ENCODE measurements at regions not wholly inside any gene's neighbourhood (a gene's known extent, or its start where the extent isn't known, plus 50 kb on each side); places are given as distances from the start of the nearest gene placed in this dataset.
A peak's percentile ranks its signal among the peaks of the same experiment; 100 is the strongest.
"Not testable (repeated sequence)": the region's sequence is repeated elsewhere in the genome, so short reads cannot be mapped to it uniquely, and the experiment has no call there.

DNA sequence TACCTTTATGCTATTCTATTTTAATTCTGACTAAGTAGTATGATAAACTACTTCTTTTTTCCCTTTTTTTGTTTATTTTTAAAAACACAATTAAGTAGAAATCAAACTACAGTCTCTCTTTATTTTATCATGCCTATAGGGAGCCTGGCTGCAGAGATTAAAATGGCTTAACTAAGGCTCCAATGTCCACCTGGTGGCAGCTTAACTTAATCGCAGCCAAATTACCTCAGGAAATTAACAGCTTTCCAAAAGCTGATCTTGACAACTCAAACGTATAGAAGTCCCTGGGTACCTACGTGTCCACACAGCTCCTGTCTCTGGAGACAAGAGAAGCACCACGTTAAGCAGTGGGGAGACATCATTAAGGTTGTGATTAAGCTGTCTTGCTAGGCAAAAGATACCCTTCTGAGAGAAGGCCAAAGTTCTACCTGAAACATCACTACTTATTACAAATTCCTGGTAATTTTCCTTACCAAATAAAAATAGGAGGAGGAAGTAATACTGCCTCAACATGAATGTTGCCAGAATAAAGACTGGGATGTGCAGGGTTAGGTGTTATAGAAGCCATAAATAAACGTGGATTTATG is 63.2 kb upstream of the SNX19 start:
- no peak for DNase-seq

DNA sequence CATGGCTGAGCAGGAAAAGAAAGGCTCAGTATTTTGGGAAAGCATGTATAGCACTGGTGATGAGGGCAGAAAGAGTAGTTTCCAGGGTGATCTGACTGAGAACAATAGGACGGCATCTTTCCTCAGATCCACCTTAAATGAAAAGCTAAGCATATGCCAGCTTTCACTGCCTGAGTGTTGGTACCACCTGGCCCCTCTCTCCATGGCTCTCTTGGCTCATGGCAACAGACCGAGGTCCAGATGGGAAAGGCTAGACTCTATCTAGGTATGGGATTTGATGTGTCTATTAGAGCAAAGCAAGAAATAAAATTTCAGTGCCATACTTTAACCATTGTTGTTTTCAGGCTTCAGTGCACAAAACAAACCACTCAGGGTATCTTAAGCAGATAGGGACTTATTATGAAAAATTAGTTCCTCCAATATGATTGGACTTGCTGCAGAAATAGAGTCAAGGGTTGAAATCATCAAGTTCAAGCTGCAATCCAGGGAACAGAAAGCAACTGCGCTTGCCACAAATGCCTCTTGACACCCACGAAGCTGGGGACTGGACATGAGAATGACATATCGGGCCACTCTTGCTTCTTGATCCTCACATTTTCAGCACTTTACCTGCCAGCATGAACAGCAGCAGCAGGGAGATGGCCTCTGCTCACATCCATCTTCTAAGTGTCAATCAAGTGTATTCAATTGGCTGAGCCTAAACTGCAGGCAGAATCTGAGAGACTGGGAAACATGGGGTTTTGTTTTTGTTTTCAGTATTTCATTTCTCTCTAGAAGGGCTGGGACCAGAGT is 64.0 kb upstream of the SNX19 start:
- no peak for DNase-seq

GRCh38 chr11:130984241-130984640 is 68.0 kb upstream of the SNX19 start:
- DNase-seq: not testable (repeated sequence)

GRCh38 chr11:130992788-130993187 is 76.5 kb upstream of the SNX19 start:
- no peak for DNase-seq

DNA sequence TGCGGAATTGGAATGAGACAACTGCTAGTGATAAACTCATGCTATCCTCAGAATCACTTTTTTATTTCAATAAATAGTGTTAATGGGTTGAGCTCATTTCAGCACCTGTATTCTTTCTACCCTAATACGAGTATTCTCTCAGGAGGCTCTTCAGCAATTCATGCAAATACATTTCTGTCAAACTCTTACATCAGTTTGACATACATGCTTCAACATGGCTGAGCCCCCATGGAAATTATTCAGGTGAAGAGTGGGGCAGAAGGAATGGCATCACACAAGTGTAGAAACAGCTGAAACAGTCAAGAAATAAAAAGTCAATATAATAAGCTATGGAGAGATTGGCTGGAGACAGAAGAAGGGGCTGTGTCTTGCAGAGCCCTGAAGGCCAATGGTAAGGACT is 77.8 kb upstream of the SNX19 start:
- no peak for DNase-seq

- DNase-seq: peak in 9 of 56 donors; percentile 0 to 19 (median 4)
Measured at GRCh38 chr11:130995266-130995665, 79.0 kb upstream of the SNX19 start.

DNA sequence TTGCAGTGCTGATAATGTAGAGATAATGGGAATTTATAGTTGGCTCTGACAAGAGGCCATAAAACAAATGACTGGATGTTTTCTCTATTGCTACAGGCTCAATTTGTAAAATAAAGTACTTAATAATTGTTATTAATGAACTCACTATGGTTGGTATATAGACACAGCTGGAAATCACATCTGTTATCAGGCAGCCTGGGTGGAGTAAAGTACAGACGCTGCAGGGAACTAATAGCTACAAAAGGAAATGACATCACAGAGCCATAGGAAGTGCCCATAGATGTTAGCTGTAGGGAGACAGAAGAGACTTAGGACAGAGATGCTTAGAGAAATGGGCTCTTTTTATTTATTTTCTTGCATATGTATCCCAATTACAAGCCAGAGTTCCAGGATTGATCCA is 81.0 kb upstream of the SNX19 start:
- no peak for DNase-seq

DNA sequence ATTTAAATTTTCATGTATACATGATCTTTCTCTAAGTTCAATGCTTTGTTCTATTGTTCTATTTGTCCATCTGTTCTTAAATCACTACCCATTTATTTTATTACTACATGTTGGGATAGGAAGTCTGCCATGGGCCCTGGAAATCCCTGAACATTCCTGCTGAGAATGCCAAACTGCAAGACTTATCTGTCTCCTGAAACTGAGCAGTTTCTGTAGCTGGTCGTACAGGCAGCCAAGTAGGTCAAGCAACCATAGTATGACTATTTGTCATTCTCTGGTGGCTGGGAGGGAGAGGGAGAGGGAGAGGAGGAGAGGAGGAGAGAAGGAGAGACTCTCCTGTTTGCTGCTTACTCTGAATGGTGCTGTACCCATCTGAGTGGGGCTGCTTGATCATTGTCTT is 82.8 kb upstream of the SNX19 start:
- no peak for DNase-seq

GRCh38 chr11:130999992-131000770 is 83.9 kb upstream of the SNX19 start:
- DNase-seq: no peak

DNA sequence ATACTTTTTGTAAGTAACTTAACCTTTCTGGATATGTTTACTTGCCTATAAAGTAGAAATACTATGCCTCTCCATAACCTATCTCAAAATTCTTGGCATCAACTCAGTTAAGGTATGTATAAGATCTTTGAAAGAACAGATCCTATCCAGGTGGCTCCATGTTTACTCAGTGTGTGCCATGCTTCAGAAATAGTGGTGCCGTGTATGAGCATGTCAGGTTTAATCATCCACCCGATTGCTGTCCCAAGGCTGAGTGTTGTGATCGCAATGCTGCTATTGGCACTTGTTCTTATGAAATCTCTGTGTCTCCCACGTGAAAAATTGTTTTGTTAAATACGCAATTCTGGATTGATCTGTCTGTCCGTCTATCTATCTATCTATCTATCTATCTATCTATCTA is 85.9 kb upstream of the SNX19 start:
- DNase-seq: no peak

- no peak for DNase-seq
Measured at GRCh38 chr11:131005829-131006228, 89.5 kb upstream of the SNX19 start.

- peak in 8 of 56 donors; percentile 1 to 26 (median 16) for DNase-seq
Measured at GRCh38 chr11:131025020-131025419, 108.7 kb upstream of the SNX19 start.

- DNase-seq: no peak
Measured at GRCh38 chr11:131025421-131026125, 109.3 kb upstream of the SNX19 start.

GRCh38 chr11:131027491-131027890 is 111.2 kb upstream of the SNX19 start:
- DNase-seq: no peak

- peak in 1 of 56 donors; percentile 3 for DNase-seq
Measured at GRCh38 chr11:131033151-131033651, 116.9 kb upstream of the SNX19 start.

DNA sequence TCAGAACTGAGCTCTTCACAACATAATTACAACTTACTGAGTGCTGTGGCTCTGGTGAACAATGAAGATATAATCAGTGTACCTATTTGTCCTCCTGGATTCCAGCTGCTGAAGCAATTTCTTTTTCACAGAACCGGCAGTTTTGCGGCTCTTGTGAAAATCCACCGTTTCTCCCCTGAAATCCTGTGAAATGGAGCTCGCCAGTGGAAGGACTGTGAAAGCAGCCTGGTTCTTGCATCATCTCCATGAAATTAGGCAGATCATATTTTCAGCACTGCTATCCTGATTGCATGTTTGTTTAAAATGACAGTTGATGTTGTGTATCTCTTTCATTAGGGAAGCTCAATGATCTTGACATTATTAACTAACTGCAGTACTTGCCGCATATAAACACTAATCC is 120.2 kb upstream of the SNX19 start:
- DNase-seq: no peak

GRCh38 chr11:131037873-131038272 is 121.6 kb upstream of the SNX19 start:
- no peak for DNase-seq

GRCh38 chr11:131038597-131038996 is 122.3 kb upstream of the SNX19 start:
- DNase-seq: no peak

DNA sequence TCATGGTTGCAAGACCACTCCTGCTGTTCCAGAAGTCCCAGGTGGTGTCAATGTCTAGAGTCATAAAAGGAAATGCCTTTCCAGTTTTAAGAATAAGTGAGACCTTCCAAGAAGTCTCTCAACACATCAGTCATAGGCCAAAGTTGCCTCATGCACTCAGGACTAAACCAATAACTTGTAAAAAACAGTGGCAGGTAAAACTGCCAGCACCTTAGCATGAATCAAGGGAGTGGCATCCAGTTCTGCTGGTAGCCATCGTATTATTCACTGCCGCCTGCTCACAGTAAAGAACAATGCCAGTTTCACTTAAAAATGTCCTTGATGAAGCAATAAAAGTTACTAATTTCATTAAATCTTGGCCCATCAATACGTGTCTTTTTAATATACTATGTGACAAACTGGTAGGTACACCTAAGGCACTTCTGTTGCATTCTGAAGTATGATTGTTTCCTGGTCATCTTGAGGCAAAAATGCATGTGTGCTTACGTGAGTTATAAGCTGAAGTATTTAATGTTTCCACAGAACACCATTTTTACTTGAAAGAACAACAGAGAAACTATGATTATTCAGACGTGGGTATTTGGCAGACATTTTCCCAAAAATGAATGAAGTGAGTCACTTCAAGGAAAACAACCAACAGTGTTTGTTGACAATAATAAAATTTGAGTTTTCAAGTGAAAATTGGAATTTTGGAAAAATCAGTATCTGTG is 125.2 kb upstream of the SNX19 start:
- DNase-seq: no peak

DNA sequence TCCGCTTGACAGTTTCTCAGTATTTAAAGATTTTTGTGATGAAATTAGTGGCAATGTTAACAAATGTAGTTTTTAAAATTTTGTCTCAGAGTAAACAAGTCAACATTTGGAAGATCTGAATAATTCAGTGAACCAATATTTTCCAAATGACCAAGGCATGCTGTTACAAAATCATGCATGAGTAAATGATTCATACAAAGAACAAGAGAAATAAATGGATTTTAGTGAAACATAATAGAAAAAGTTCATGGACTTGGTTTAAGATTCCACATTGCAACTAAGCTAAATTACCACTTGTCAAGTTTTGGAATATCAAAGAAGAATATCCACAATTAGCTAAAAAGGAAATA is 125.7 kb upstream of the SNX19 start:
- DNase-seq: no peak

- no peak for DNase-seq
Measured at GRCh38 chr11:131043251-131043650, 127.0 kb upstream of the SNX19 start.

All from amygdala (tissue), 56 donors.